HPDE6-E6E7 (cell line): ENCODE measurements at regions not wholly inside any gene's neighbourhood (a gene's known extent, or its start where the extent isn't known, plus 50 kb on each side); places are given as distances from the start of the nearest gene placed in this dataset.

ENCODE experiments used
- DNase-seq: peaks from one replicate; pipeline ENCODE4 v3.0.0; 2011; ENCODE audit warnings: missing footprints; ENCODE audit errors: extremely low spot score

- DNase-seq: no peak
These were observed 975.9 kb downstream of the STIM2 start for GRCh38 chr4:27836523-27836922.

- no peak for DNase-seq
These were observed 983.1 kb downstream of the STIM2 start for GRCh38 chr4:27843776-27844175.

GRCh38 chr4:27844376-27844775 is 983.7 kb downstream of the STIM2 start:
- DNase-seq: no peak

- no peak for DNase-seq
These were observed 986.3 kb downstream of the STIM2 start for GRCh38 chr4:27846951-27847350.

- peak; percentile 27 for DNase-seq
These were observed 1000.7 kb downstream of the STIM2 start for GRCh38 chr4:27861381-27861787.

GRCh38 chr4:27861802-27862201 is 1001.2 kb downstream of the STIM2 start:
- no peak for DNase-seq

- DNase-seq: no peak
These were observed 1013.0 kb downstream of the STIM2 start for GRCh38 chr4:27873596-27873995.

GRCh38 chr4:27881705-27882104 is 1021.1 kb downstream of the STIM2 start:
- DNase-seq: no peak

GRCh38 chr4:27886120-27886519 is 1025.5 kb downstream of the STIM2 start:
- DNase-seq: no peak

GRCh38 chr4:27887646-27888045 is 1027.0 kb downstream of the STIM2 start:
- DNase-seq: no peak

- no peak for DNase-seq
These were observed 1027.9 kb downstream of the STIM2 start for GRCh38 chr4:27888505-27888904.

GRCh38 chr4:27894951-27895350 is 1034.3 kb downstream of the STIM2 start:
- no peak for DNase-seq

- DNase-seq: no peak
These were observed 1047.7 kb downstream of the STIM2 start for GRCh38 chr4:27908356-27908755.

- no peak for DNase-seq
These were observed 1049.6 kb downstream of the STIM2 start for GRCh38 chr4:27910227-27910626.

- DNase-seq: no peak
These were observed 1050.4 kb downstream of the STIM2 start for GRCh38 chr4:27911047-27911446.

GRCh38 chr4:27913738-27914137 is 1053.1 kb downstream of the STIM2 start:
- no peak for DNase-seq

- no peak for DNase-seq
These were observed 1055.2 kb downstream of the STIM2 start for GRCh38 chr4:27915822-27916221.

- DNase-seq: no peak
These were observed 1056.0 kb downstream of the STIM2 start for GRCh38 chr4:27916452-27917184.

- no peak for DNase-seq
These were observed 1056.7 kb downstream of the STIM2 start for GRCh38 chr4:27917381-27917780.

GRCh38 chr4:27921231-27921630 is 1060.6 kb downstream of the STIM2 start:
- DNase-seq: no peak

GRCh38 chr4:27928761-27929540 is 1068.3 kb downstream of the STIM2 start:
- no peak for DNase-seq

GRCh38 chr4:27930291-27930690 is 1069.7 kb downstream of the STIM2 start:
- DNase-seq: no peak

- DNase-seq: no peak
These were observed 1070.3 kb downstream of the STIM2 start for GRCh38 chr4:27930976-27931375.
